GM12878 (cell line): ENCODE measurements at regions not wholly inside any gene's neighbourhood (a gene's known extent, or its start where the extent isn't known, plus 50 kb on each side); places are given as distances from the start of the nearest gene placed in this dataset.

Experiments used
- ATAC-seq: fragments of 200-7000 bp; cut with Tn5 transposase; 3 replicates; pipeline ENCODE4 v1.9.1; 2020; ENCODE audit warnings: mild to moderate bottlenecking, moderate library complexity
- BruUV-seq: library from RNA; stranded (reverse); fragments of 400-500 nt; replicated peaks from 2 replicates; lab custom pipeline; 2021; lab: Mats Ljungman, UMichigan
- CTCF ChIA-PET: fragments of 300-600 bp; sonication (Branson Sonifier 250); formaldehyde crosslinking; extraction: SDS; loops from one replicate; lab custom pipeline; 2021; ENCODE audit warnings: inconsistent platforms; lab: Yijun Ruan, JAX
- POLR2A ChIA-PET: fragments of 350-600 bp; formaldehyde crosslinking; extraction: SDS; loops from one replicate; lab custom pipeline; 2021; ENCODE audit warnings: inconsistent platforms; lab: Charles Lee
- RAD21 ChIA-PET: fragments of 300-600 bp; sonication (Branson Sonifier 250); formaldehyde crosslinking; loops from one replicate; lab custom pipeline; 2023; ENCODE audit warnings: antibody characterized with exemption; ENCODE audit not compliant: unreplicated experiment; lab: Charles Lee
- SMC1A ChIA-PET: fragments of 300-600 bp; sonication (Branson Sonifier 250); formaldehyde crosslinking; loops from one replicate; lab custom pipeline; 2023; ENCODE audit not compliant: unreplicated experiment, uncharacterized antibody; lab: Charles Lee
- DNase-seq: peaks from one replicate; pipeline ENCODE4 v3.0.0-alpha.2; 2011; ENCODE audit warnings: low read depth, low spot score
- FAIRE-seq: peaks from 3 replicates; lab custom pipeline; 2011; peaks lifted over from hg19 to GRCh38; lab: Jason Lieb, UNC
- H2AFZ ChIP-seq: 2 replicates; pipeline ENCODE4 v1.6.0; 2011; ENCODE audit warnings: low read depth, low read length, control low read depth; ENCODE audit not compliant: control insufficient read depth
- H3K27ac ChIP-seq: 2 replicates; pipeline ENCODE4 v1.5.1; 2011; ENCODE audit warnings: control low read depth; ENCODE audit not compliant: control insufficient read depth, insufficient read depth
- H3K27me3 ChIP-seq, 2 experiments: replicated peaks in 1 of 2; 2 replicates each; pipeline versions ENCODE4 v1.6.0 to v1.6.1; 2011; ENCODE audit warnings: low read length in 1 of 2; ENCODE audit not compliant: control insufficient read depth in 2 of 2, insufficient read depth in 2 of 2
- H3K36me3 ChIP-seq, 2 experiments: 2 replicates each; pipeline ENCODE4 v1.5.1; 2011; ENCODE audit warnings: low read length in 1 of 2; ENCODE audit not compliant: control insufficient read depth in 2 of 2, insufficient read depth in 2 of 2
- H3K4me1 ChIP-seq: 2 replicates; pipeline ENCODE4 v1.6.1; 2011; ENCODE audit warnings: mild to moderate bottlenecking, low read length, moderate library complexity, mixed read lengths; ENCODE audit not compliant: control insufficient read depth, insufficient read depth
- H3K4me2 ChIP-seq: 2 replicates; pipeline ENCODE4 v1.6.0; 2011; ENCODE audit warnings: control low read depth; ENCODE audit not compliant: control insufficient read depth, insufficient read depth
- H3K4me3 ChIP-seq: fragments of 200-600 bp; sonication (generic); 2 replicates; pipeline ENCODE4 v1.5.1; 2016
- H3K79me2 ChIP-seq: 2 replicates; pipeline ENCODE4 v1.6.0; 2011; ENCODE audit warnings: low read length; ENCODE audit not compliant: control insufficient read depth, insufficient read depth
- H3K9ac ChIP-seq: 2 replicates; pipeline ENCODE4 v1.8.0; 2011; ENCODE audit warnings: low read length, control low read depth, mixed read lengths; ENCODE audit not compliant: control insufficient read depth, insufficient read depth
- H3K9me3 ChIP-seq: replicated peaks from 3 replicates; pipeline ENCODE4 v1.5.1; 2011; ENCODE audit warnings: mild to moderate bottlenecking, low read length; ENCODE audit not compliant: control insufficient read depth, insufficient read depth
- H4K20me1 ChIP-seq: 2 replicates; pipeline ENCODE4 v1.6.0; 2011; ENCODE audit not compliant: control insufficient read depth, insufficient read depth
- CBFB ChIP-seq: IDR thresholded peaks from 2 replicates; pipeline ENCODE4 v1.6.1; 2016; ENCODE audit warnings: antibody characterized with exemption, low read depth
- HDAC2 ChIP-seq: fragments of 200-600 bp; sonication (generic); IDR thresholded peaks from 2 replicates; pipeline ENCODE4 v1.6.1; 2017
- HDAC6 ChIP-seq: fragments of 200-600 bp; sonication (generic); IDR thresholded peaks from one replicate; pipeline ENCODE4 v1.8.0; 2017; ENCODE audit warnings: antibody characterized with exemption; ENCODE audit not compliant: unreplicated experiment
- IRF4 ChIP-seq: IDR thresholded peaks from 2 replicates; pipeline ENCODE4 v1.6.1; 2011; ENCODE audit warnings: low read depth, low read length
- JUNB ChIP-seq: IDR thresholded peaks from 2 replicates; pipeline ENCODE4 v1.6.1; 2016; ENCODE audit warnings: antibody characterized with exemption, mild to moderate bottlenecking
- KAT2A ChIP-seq: conservative IDR thresholded peaks from 2 replicates; pipeline ENCODE4 v1.6.1; 2011; ENCODE audit warnings: low read depth, low read length; ENCODE audit not compliant: control insufficient read depth
- KLF5 ChIP-seq: fragments of 450-650 bp; IDR thresholded peaks from 2 replicates; pipeline ENCODE4 v1.6.1; 2014; ENCODE audit warnings: mild to moderate bottlenecking; ENCODE audit not compliant: partially characterized antibody
- MTA3 ChIP-seq: IDR thresholded peaks from 2 replicates; pipeline ENCODE4 v1.6.1; 2012; ENCODE audit warnings: low read length, inconsistent platforms, borderline replicate concordance
- PKNOX1 ChIP-seq: fragments of 450-650 bp; IDR thresholded peaks from 2 replicates; pipeline ENCODE4 v1.6.1; 2016; ENCODE audit warnings: mild to moderate bottlenecking
- POU2F2 ChIP-seq: IDR thresholded peaks from 3 replicates; pipeline ENCODE4 v1.6.1; 2011; ENCODE audit warnings: low read depth, mild to moderate bottlenecking, low read length, borderline replicate concordance
- SKIL ChIP-seq: fragments of 450-650 bp; IDR thresholded peaks from 2 replicates; pipeline ENCODE4 v1.6.1; 2017; ENCODE audit warnings: mild to moderate bottlenecking, low read depth, inconsistent platforms; ENCODE audit not compliant: poor library complexity, severe bottlenecking
- SPI1 ChIP-seq: IDR thresholded peaks from 2 replicates; pipeline ENCODE4 v1.6.1; 2011; ENCODE audit warnings: low read depth, mild to moderate bottlenecking, low read length, moderate library complexity, borderline replicate concordance; ENCODE audit not compliant: insufficient read depth
- TARDBP ChIP-seq: IDR thresholded peaks from 2 replicates; pipeline ENCODE4 v1.6.1; 2016; ENCODE audit warnings: borderline replicate concordance
- ZBED1 ChIP-seq: IDR thresholded peaks from 2 replicates; pipeline ENCODE4 v1.6.1; 2016; ENCODE audit warnings: borderline replicate concordance
- ZNF207 ChIP-seq: fragments of 450-650 bp; IDR thresholded peaks from 2 replicates; pipeline ENCODE4 v1.6.1; 2014; ENCODE audit warnings: antibody characterized with exemption, mild to moderate bottlenecking, borderline replicate concordance
- ZNF24 ChIP-seq: fragments of 450-650 bp; IDR thresholded peaks from 2 replicates; pipeline ENCODE4 v1.6.1; 2017; ENCODE audit warnings: antibody characterized with exemption, mild to moderate bottlenecking
- WGBS: methylation state at CpG from one replicate; pipeline ENCODE4 v1.1.6; 2016; ENCODE audit warnings: low lambda C conversion rate; ENCODE audit not compliant: insufficient replicate concordance, insufficient coverage; ENCODE audit errors: missing lambda C conversion rate; 5-methylcytosine and 5-hydroxymethylcytosine counted together
- in situ Hi-C: fragments of 300-500 bp; cut with MboI; formaldehyde crosslinking; loops from 9 replicates; pipeline ENCODE4 v1.14.3; 2018; ENCODE audit warnings: mixed read lengths
- intact Hi-C: fragments of 100-400 bp; cut with micrococcal nuclease; formaldehyde crosslinking; loops from one replicate; pipeline ENCODE4 v1.14.2; 2022; ENCODE audit not compliant: unreplicated experiment
- TF ChIP-seq, protein P1 (sequence below): fragments of 450-650 bp; formaldehyde crosslinking; IDR thresholded peaks from 2 replicates; pipeline ENCODE4 v1.4.0; 2020; ENCODE audit warnings: mild to moderate bottlenecking, moderate library complexity
- TF ChIP-seq, protein P2 (sequence below): fragments of 450-650 bp; IDR thresholded peaks from 2 replicates; pipeline ENCODE4 v1.6.1; 2014; ENCODE audit warnings: mild to moderate bottlenecking

DNA sequence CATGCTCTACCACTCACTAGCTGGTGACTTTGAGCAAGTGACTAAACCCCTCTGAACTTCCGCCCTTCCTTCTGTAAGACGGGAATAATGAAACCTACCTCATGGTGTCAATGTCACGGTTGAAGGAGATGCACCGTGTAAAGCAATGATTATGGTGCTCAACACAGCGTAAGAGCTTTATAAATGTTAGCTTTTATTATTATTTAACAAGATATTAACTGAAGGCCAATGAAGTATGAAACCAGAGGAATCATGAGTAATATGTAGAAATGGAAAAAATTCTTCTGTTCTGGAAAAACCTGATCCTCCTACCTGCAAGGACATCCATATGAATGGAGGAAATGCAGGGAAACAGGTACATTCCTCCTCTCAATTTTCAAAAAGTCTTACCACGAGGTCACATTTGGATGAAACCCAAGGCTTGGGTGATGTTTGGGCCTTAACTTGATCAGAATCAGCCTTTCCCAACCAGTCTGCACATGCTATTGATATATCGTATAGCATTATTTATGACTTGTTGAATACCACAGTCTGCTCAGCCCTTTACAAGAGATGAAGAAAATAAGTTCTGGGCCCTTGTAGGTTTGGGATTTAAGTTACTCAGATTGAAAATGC lies 166.8 kb upstream of the TBX3 start (continued):
- TF ChIP-seq, protein P1, sequence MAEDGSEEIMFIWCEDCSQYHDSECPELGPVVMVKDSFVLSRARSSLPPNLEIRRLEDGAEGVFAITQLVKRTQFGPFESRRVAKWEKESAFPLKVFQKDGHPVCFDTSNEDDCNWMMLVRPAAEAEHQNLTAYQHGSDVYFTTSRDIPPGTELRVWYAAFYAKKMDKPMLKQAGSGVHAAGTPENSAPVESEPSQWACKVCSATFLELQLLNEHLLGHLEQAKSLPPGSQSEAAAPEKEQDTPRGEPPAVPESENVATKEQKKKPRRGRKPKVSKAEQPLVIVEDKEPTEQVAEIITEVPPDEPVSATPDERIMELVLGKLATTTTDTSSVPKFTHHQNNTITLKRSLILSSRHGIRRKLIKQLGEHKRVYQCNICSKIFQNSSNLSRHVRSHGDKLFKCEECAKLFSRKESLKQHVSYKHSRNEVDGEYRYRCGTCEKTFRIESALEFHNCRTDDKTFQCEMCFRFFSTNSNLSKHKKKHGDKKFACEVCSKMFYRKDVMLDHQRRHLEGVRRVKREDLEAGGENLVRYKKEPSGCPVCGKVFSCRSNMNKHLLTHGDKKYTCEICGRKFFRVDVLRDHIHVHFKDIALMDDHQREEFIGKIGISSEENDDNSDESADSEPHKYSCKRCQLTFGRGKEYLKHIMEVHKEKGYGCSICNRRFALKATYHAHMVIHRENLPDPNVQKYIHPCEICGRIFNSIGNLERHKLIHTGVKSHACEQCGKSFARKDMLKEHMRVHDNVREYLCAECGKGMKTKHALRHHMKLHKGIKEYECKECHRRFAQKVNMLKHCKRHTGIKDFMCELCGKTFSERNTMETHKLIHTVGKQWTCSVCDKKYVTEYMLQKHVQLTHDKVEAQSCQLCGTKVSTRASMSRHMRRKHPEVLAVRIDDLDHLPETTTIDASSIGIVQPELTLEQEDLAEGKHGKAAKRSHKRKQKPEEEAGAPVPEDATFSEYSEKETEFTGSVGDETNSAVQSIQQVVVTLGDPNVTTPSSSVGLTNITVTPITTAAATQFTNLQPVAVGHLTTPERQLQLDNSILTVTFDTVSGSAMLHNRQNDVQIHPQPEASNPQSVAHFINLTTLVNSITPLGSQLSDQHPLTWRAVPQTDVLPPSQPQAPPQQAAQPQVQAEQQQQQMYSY (CRISPR knock-in tag) = no peak
- TF ChIP-seq, protein P2, sequence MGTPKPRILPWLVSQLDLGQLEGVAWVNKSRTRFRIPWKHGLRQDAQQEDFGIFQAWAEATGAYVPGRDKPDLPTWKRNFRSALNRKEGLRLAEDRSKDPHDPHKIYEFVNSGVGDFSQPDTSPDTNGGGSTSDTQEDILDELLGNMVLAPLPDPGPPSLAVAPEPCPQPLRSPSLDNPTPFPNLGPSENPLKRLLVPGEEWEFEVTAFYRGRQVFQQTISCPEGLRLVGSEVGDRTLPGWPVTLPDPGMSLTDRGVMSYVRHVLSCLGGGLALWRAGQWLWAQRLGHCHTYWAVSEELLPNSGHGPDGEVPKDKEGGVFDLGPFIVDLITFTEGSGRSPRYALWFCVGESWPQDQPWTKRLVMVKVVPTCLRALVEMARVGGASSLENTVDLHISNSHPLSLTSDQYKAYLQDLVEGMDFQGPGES = no peak
- TF ChIP-seq SPI1 = no peak

GRCh38 chr12:114848666-114849065 lies 164.7 kb upstream of the TBX3 start:
- Histone ChIP-seq H3K27me3 (no peaks in the 10 kb centered on the region), H3K9ac (no peak overlapping the region), H3K9me3 (no peaks in the 10 kb centered on the region), H3K79me2 (no peaks in the 10 kb centered on the region), H2AFZ (no peak overlapping the region), H3K4me2 (no peak overlapping the region), H3K4me3 (no peak overlapping the region), H4K20me1 (no peaks in the 10 kb centered on the region), H3K4me1 (no peaks in the 10 kb centered on the region), H3K27ac (no peak overlapping the region), H3K36me3 (no peaks in the 10 kb centered on the region)
- BruUV-seq = no TSS peak
- ATAC-seq = no peak
- 3% methylated on average over 2 of the region's 2 CpGs for WGBS
- ChIA-PET CTCF (no interaction called here), POLR2A (no interaction called here), SMC1A (no interaction called here), RAD21 (no interaction called here)
- no peak for FAIRE-seq
- no peak for DNase-seq
- intact Hi-C loops = no loop called here
- in situ Hi-C loops = no loop called here
- TF ChIP-seq CBFB (no peak), POU2F2 (no peak), ZNF207 (no peak), ZNF24 (no peak), TARDBP (no peak), PKNOX1 (no peak), HDAC6 (no peak), JUNB (no peak), MTA3 (no peak), SKIL (no peak), IRF4 (no peak), ZBED1 (no peak), KLF5 (no peak), HDAC2 (no peak), KAT2A (no peak)
